IPS DF 19.7 (cell line): ENCODE measurements at regions not wholly inside any gene's neighbourhood (a gene's known extent, or its start where the extent isn't known, plus 50 kb on each side); places are given as distances from the start of the nearest gene placed in this dataset.
"Not testable (repeated sequence)": the region's sequence is repeated elsewhere in the genome, so short reads cannot be mapped to it uniquely, and the experiment has no call there.

Experiments used
- DNase-seq: peaks from one replicate; pipeline ENCODE4 v3.0.0-alpha.2; 2013; ENCODE audit warnings: low read depth, low spot score

DNA sequence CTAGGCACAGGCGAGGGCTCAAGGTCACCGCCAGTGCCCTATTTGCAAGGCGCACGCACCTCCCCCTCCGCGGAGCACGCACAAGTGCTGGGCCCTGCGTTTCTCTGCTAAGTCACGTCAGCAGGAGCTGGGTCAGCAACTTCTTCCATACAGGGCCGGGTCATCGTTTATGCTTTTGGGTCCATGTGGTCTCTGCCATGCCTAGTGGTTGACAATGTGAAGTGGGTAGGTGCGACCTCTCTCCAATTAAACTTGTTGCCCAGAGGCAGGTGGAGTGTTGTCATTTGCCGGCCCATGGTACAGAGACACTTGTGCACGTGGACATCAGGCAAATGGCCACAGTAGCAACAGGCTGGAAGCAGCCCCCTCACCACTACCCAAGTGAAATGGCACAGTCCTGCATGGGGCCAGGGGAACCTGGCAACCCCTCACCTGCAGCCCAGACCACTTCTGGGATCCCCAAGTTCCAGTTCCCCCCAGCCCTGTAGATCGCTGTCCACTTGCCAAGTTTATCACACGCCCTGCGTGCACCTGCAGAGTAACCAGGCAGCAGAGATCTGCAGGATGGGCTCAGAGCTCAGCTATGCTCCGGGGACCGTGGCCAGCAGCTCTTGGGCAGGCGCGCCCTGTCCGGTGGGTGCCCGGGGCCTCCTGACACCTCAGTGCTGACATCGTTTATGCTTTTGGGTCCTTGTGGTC is 86.1 kb upstream of the PPP2R2D start:
- DNase-seq, result no peak

DNA sequence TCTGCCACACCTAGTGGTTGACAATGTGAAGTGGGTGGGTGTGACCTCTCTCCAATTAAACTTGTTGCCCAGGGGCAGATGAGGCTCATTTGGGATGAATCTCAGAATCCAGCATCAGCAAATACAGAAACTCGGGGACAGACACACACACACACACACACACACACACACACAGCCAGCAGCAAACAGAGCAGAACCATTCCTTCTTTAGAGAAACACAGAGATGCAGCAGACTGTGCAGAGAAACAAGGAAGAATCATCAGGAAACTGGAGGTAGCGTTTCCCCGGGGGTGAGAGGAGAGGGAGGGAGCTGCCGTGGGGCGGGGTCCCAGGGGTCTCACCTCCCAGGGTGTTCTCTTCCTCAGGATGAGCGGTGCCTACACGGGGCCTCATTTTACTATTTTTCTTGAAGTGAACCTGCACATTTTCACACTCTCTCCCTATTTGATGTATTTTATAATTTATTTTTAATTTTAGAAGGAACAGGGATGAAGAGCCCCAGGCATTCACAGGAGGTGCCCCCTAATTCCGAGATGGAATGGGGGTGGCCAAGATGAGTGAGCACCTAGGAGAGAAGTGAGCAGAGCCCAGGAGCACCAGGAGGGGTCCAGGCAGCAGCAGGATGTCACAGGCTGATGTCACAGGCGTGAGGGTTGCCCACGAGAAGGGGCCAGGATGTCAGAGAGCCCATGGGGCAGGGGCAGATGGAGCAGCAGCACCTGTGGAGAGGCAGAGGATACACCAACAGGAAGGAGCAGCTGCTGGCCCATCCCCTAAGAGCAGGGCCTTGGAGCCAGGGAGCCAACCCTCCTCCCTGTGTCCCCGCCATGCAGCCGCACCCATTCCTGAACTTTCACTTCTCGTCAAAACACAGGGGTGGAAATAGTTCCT is 85.3 kb upstream of the PPP2R2D start:
- DNase-seq, result no peak

DNA sequence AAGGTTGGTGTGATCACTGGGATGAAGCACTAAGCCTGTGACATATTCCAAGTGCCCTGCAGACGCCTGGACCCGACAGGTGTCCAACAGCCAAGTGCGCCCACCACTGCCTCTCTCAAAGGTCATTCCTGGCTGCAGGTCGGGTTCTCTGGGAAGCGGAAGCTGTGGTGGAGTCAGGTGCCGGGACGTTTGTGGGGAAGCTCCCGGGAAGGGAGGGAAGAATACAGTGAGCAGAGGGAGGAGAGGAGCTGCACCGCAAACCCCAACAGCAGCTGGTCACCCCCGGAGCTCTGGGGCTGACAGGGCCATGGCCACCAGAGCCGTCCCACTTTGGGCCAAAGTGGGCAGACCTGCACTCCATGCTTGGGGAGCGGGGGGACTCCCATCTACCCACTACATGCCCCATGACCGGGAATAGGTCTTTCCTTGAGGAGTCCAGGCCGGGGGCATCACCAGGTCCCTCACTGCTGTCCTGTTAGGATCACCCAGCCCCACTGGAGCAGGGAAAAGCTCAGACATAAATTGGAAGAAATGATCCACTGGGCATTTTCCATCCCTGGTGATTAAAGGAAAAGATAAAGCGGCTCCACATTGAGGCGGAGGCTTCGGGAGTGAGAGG is 84.5 kb upstream of the PPP2R2D start:
- no peak for DNase-seq

DNA sequence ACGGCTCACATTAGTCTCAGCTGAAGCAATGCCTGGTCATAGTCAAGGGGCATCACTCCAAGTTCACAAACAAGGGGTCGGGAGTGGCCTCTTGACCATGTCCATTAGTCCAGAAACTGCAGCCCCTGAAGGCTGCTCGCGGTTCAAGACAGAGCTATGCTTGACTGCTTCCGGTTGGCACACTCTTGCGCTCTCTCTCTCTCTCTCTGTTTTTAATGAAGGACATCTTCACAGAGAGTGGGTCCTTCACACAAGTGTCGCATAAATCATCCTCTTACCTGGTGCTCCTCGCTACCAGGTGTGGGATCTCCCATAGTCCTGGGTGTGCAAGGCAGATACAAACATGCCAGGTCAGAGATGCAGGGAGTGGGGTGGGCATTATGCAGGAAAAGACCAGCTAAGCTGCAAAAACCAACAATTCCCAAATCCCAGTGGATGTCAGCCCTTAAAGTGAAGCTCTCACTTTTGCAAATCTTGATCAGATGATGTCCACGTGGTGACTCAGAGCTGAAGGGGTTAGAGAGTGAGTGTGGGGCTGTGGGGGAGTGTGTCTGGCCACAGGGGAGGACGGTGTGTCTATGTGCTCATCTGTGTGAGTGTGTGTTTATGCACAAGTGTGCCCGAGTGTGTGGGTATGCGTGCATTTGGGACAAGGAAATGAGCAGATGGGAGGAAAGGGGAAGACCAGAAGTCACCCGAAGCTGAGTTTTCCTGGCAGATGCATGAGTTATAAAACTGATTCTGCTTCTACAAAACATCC is 83.7 kb upstream of the PPP2R2D start:
- no peak for DNase-seq

DNA sequence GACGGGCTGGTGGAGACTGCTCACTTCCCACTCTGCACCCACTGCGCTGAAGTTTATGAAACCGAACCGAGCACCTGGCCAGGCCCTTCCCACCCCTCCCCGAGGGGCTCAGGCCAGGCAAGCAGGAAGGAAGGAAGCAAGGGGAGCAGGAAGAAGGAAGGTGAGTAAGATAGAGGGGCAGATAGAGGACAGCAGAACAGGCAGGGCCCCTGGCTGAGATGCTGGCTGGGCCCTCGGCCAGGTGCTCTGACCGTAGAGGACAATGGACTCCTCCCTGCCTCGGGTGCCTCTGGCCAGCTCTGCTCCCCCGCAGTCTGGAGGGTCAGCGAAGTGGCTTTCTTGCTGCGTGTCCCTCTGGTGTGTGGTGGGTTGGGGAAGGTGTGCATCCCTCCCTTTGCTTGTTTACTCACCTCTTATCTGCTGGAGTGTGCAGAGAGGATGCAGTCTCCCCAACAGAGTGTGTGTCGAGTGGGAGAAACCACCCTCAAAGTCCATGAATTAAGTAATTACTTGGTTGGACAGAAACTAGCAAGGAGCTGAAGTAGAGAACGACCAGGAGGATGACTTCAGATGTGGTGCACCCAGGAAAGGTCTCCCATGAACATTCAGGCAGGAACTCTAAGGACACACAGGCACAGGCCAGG is 82.8 kb upstream of the PPP2R2D start:
- no peak for DNase-seq

DNA sequence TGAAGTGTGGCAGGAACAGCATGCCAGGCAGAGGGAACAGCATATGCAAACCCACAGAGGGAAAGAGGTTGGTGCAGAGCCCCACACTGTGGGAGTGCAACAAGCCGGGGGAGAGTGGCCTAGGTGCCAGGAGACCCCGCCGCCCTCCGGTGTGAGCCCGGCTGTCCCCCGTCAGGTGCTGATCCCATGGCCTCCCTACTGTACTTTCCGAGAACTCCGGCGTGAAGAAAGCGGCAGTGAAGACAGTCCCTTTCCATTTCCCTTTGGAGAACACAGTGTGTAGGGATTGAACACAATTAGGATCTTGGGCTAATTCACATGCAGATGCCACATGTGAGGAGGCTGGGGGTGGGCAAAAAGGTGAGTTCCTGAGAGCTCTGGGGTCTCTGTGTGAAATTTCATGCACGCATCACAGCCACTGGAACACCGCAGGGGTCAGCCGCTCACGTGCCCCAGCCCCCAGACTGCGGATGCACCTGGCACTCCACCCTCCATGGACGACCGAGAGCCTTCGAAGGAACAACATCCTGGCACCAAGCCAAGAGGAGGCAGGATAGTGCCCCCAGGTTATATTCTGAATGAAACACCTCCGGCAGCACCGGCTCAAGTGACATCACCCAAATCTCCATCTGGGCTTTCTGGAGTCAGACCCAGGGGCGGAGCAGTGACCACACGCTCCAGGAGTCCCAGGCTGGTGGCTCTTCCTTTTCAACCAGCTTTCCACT is 82.1 kb upstream of the PPP2R2D start:
- no peak for DNase-seq

DNA sequence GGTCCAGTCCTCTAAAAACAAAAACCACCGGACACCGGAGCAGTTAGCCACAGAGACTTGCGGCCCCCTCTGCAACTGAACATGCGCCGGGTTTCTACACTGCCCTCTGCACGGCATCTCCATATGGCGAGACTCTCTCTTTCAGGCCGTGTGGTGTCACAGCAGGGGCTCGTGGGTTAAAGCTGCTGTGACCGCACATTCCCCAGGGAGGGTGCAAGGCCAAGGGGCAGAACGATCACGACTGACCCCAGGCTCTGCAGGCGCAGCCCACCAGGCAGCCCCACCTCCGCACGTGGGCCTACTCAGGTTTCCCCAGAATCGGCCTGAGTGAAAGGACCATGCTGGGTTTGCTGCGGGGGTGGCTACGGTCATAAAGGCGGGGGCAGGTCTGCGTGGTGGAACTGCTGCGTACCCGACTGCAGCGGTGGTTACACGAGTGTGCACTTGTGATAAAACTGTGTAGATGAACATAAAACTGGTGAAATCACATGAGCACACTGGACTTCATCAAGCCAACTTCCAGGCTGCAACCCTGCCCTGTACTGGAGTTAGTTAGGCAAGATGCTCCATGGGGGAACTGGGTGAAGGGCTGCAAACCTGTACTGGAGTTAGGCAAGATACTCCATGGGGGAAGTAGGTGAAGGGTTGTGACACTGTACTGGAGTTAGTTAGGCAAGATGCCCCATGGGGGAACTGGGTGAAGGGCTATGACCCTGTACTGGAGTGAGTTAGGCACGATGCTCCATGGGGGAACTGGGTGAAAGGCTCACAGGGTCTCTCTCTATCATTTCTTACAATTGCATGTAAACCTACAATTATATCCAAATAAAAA is 81.4 kb upstream of the PPP2R2D start:
- DNase-seq, result no peak

DNA sequence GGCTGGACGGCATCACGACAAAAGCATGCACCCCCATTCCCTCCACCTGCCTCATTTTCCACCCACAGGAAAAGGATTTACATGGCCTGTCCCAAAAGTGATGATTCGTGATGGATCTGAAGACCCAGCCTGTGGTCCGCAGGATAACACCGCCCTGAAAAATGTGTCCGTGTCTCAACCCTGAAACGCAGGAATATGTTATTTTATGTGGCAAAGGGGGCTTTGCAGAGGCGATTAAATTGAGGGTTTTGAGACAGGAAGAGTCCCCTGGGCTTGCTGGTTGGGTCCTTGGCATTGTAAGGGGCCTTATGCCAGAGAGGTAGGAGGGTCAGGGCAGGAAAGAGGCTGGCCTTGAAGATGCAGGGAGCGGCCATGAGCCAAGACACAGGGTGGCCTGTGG is 80.2 kb upstream of the PPP2R2D start:
- no peak for DNase-seq

DNA sequence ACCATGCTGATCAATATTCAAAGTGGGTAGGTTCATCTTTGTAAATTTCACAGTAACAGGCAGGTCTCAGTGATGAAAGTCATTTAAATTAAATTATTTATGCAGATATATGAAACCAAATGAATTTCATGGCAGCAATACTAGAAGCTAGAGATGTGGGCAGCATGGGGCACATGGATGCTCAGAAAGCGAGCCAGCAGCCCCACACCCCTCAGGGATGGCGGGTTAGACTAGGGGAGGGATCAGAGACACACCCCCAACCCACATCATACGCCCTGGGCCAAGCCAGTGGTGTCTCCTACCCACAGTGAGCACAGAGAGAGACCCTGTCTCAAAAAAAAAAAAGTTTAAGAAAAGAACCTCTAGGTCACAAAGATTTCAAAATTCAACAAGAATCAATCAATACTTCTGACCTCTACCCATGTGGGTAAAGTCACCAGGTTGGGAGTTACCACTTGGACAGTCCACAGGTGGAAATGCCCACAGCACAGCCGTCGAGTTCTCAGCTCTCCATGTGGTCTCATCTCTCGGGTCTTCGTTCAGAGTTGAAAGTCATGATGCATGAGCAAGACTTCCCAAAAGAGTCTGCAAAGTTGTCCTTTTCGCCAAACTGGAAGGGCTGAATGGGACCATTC is 79.3 kb upstream of the PPP2R2D start:
- DNase-seq, result no peak

DNA sequence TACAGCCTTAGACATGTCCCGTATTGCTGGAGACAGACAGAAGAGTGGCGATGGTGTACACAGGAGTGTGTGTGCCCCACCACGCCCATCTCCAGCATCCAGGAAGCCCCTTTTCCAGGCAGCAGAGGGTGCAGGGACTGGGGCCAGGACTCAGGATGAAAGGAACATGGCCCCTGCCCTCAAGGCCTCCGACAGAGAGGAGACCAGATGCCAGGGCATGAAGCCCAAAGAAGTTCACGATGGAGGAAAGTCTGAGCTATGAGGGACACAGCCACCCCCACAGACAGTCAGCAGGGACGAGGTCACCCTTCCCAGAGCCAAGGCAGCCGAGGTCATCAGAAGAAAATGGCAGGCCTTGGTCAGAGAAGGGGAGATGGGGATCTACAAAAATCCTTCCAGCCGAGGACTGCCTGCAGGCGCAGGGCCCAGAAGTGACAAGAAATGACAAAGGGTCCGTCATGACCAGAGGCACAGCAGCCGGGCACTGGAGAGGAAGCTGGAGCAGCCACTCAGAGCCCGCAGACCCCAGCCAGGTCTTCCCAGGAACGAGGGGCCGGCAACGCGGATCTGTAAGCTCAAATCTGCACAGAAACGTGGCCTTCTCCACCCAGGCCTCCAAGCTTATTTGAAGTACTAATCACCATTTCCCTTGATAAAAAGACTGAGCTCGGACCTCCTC is 78.7 kb upstream of the PPP2R2D start:
- DNase-seq, result no peak

DNA sequence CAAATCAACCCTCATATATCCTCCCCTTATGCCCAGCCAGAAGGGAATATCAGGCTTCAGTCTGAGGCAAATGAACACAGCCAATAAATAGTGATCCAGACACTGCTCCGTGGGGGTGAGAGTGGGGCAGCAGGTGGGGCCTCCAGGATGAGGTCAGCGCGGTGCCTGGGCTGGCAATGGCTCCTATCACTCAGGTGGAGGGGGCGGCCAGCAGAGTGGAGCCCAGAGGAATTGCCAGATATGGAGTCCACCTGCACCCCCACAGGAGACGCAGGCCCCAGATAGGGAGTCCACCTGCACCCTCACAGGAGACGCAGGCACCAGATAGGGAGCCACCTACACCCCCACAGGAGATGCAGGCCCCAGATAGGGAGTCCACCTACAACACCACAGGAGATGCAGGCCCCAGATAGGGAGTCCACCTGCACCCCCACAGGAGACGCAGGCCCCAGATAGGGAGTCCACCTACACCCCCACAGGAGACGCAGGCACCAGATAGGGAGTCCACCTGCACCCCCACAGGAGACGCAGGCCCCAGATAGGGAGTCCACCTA is 78.0 kb upstream of the PPP2R2D start:
- no peak for DNase-seq

DNA sequence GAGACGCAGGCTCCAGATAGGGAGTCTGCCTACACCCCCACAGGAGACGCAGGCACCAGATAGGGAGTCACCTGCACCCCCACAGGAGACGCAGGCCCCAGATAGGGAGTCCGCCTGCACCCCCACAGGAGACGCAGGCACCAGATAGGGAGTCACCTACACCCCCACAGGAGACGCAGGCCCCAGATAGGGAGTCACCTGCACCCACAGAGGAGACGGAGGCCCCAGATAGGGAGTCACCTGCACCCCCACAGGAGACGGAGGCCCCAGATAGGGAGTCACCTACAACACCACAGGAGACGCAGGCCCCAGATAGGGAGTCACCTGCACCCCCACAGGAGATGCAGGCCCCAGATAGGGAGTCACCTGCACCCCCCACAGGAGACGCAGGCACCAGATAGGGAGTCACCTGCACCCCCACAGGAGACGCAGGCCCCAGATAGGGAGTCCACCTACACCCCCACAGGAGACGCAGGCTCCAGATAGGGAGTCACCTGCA is 77.2 kb upstream of the PPP2R2D start:
- DNase-seq, result not testable (repeated sequence)

DNA sequence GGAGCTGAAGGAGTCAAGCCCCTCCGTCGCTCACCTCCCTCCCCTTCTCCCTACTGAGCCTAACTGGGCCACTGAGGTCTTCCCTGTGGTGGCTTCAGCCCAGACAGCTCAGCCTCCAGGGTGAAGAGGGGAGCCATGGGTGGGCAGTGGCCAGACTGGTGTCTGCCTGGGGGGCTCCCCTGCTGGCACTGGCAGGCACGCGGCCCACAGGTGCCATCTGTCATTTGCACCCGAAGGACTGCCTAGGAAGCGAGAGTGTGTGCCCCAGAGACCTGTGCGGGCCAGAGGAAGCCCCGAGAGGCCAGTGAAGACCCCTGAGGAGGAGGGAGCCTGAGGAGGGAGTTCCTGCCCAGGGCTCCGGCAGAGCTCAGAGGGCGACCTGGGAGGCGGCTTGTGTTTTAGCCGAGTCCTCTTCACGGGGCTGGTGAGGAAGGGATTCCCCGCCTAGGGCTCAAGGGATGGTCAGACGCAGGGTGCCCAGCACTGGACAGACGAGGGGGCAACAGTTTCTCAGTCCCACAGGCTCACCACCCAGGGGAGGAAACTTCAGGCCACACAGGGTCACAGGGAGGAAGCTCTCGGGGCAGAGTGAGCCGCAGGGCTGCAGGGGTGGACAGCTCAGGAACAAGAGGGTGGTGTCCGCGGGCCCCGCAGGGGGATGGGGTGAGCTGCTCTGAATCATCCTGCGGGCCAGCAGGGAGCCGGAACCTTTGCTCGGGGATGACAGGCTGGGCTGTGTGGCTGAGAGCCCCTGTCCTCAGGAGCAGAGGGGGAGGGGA is 76.2 kb upstream of the PPP2R2D start:
- no peak for DNase-seq

DNA sequence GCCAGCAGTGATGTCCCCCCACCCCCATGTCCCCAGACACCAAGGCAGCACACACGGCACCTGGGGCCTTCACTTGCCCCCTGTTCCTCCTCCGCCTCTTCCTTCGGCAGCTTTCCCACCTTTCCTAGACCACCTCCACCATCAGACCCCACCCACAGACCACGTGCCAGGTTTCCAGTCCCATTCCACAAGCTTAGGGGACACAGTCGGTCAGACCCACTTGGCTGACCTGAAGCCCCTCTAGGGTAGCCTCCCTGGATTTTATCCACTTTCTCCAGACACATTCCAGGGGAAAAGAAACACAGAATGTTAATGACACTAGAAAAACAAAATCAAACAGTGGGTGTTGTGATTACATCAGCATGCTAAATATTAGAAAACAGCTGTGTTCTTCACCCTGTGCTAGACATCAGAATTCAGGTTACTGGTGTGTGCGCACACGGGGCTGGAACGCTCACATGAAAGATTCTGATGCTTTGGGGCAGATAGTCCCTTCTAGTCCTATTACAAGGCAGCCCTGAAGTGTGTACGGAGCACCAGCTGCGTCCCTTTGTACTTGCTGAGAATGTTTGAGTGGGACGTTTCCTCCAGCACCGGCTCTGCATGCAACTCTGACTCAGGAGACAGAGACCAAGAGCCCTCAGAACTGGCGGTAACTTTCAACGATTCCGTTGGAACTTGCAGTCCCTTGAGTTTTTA is 75.5 kb upstream of the PPP2R2D start:
- peak; percentile 3 for DNase-seq

DNA sequence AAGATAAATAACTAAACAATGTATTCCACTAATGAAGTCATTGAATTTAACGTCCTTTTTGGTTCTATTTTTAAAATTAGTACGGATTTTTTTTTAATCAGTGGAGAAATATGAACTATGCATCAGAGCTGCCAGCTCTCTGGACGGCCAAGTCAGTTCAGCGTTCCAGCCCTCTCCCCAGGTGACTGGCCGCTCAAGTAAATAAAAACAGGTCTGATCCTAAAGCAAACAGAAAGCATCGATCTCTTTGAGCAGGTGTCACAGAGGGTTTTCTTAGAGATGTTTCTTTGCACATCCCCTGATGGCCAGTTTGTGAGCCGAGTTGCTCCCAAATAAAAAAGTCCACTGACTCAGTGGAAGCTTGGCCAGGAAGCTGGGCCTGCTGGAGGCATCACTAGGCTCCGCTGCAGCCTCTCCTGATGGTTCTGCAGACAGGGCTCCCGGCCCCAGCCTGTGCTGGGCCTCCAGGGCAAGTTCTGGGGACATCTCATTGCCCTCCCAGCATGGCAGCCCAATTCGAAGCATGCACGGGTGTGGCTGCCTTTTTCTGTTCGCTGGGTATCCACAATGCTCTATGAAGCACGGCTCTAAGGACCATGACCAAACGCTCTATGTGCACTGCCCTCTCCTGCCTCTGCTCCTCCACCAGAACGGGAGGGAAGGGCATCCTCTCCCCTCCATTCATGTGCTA is 74.7 kb upstream of the PPP2R2D start:
- DNase-seq, result no peak
